PFSK-1 (cell line): ENCODE measurements at regions not wholly inside any gene's neighbourhood (a gene's known extent, or its start where the extent isn't known, plus 50 kb on each side); places are given as distances from the start of the nearest gene placed in this dataset.

ENCODE experiments used
- FOXP2 ChIP-seq: optimal IDR thresholded peaks from 2 replicates; pipeline ENCODE3; 2011; ENCODE audit warnings: borderline replicate concordance, control low read depth, inconsistent platforms; ENCODE audit not compliant: insufficient read depth; ENCODE audit errors: extremely low read length, extremely low read depth
- POLR2AphosphoS5 ChIP-seq: IDR thresholded peaks from 2 replicates; pipeline ENCODE4 v1.6.1; 2012; ENCODE audit warnings: low read depth, mild to moderate bottlenecking, control low read depth, low read length, moderate library complexity
- REST ChIP-seq, 2 experiments: IDR thresholded peaks; 2 replicates each; pipeline versions ENCODE4 v1.6.1 to v1.8.0; 2011 to 2012; ENCODE audit warnings: low read depth in 2 of 2, low read length in 2 of 2, control low read depth in 1 of 2, inconsistent platforms in 1 of 2, mild to moderate bottlenecking in 1 of 2, moderate library complexity in 1 of 2; ENCODE audit not compliant: insufficient read depth in 1 of 2
- SIN3A ChIP-seq: IDR thresholded peaks from 2 replicates; pipeline ENCODE4 v1.6.1; 2012; ENCODE audit warnings: mild to moderate bottlenecking, low read length, moderate library complexity, borderline replicate concordance; ENCODE audit not compliant: insufficient read depth
- TAF1 ChIP-seq: IDR thresholded peaks from 2 replicates; pipeline ENCODE4 v1.6.1; 2012; ENCODE audit warnings: low read length, control low read depth, borderline replicate concordance; ENCODE audit not compliant: insufficient read depth

GRCh38 chr7:32316839-32317238 is 173.3 kb downstream of the LSM5 start:
- TF ChIP-seq FOXP2 (no peak), SIN3A (no peak), REST (IDR thresholded peaks at IDR 0.05; ENCODE audit: insufficient read depth in 1 of 2, low read depth in 2 of 2, low read length in 2 of 2) (no peak), TAF1 (no peak), POLR2AphosphoS5 (no peak)

GRCh38 chr7:32314761-32315160 is 175.4 kb downstream of the LSM5 start:
- TF ChIP-seq SIN3A = no peak

- TF ChIP-seq REST (IDR thresholded peaks at IDR 0.05; ENCODE audit: insufficient read depth in 1 of 2, low read depth in 2 of 2, low read length in 2 of 2) = no peak
- no peak for TF ChIP-seq FOXP2
- TF ChIP-seq POLR2AphosphoS5 = no peak
- TF ChIP-seq TAF1 = no peak
These were observed 188.8 kb downstream of the LSM5 start for GRCh38 chr7:32301427-32301826.

- TF ChIP-seq FOXP2 (no peak), TAF1 (no peak), POLR2AphosphoS5 (no peak), SIN3A (no peak), REST (IDR thresholded peaks at IDR 0.05; ENCODE audit: insufficient read depth in 1 of 2, low read depth in 2 of 2, low read length in 2 of 2) (no peak)
These were observed 191.0 kb downstream of the LSM5 start for GRCh38 chr7:32299133-32299702.

GRCh38 chr7:32298408-32299132 is 191.6 kb downstream of the LSM5 start:
- TF ChIP-seq REST (IDR thresholded peaks at IDR 0.05; ENCODE audit: insufficient read depth in 1 of 2, low read depth in 2 of 2, low read length in 2 of 2) = no peak
- TF ChIP-seq POLR2AphosphoS5 = no peak
- TF ChIP-seq FOXP2 = no peak
- no peak for TF ChIP-seq SIN3A
- TF ChIP-seq TAF1 = no peak
